ENCODE measurements at regions not wholly inside any gene's neighbourhood (a gene's known extent, or its start where the extent isn't known, plus 50 kb on each side); places are given as distances from the start of the nearest gene placed in this dataset.

GRCh38 chrX:14352511-14352910 is 176.8 kb upstream of the GLRA2 start:
- WGBS, 4 donors, result 68 to 87% (median 77%) methylated on average over 1 of the region's 1 CpG
- DNase-seq (no peak), ATAC-seq (no peak)
- TF ChIP-seq CTCF (IDR thresholded peaks at IDR 0.05) (no peak), POLR2A (IDR thresholded peaks at IDR 0.05) (no peak)
- no peaks in the 10 kb centered on the region for H3K36me3 ChIP-seq
- no peak overlapping the region for H3K27ac ChIP-seq
- intact Hi-C loops (cut with DNase I), result no loop called here
- no peaks in the 10 kb centered on the region for H3K4me1 ChIP-seq
- peaks cover 0 to 13% (median 0%) of the 10 kb centered on the region in 12 donors for H3K9me3 ChIP-seq
- no peaks in the 10 kb centered on the region for H3K27me3 ChIP-seq
- H3K4me3 ChIP-seq, result no peak overlapping the region

GRCh38 chrX:14351611-14352303 is 177.6 kb upstream of the GLRA2 start:
- no peaks in the 10 kb centered on the region for H3K27me3 ChIP-seq
- H3K9me3 ChIP-seq, result peaks cover 0 to 13% (median 0%) of the 10 kb centered on the region in 12 donors
- no peaks in the 10 kb centered on the region for H3K36me3 ChIP-seq
- TF ChIP-seq POLR2A (IDR thresholded peaks at IDR 0.05) (no peak), CTCF (IDR thresholded peaks at IDR 0.05) (no peak)
- DNase-seq (no peak), ATAC-seq (no peak)
- 26 to 40% (median 34%) methylated on average over 5 of the region's 5 CpGs for WGBS, 4 donors
- no peak overlapping the region for H3K27ac ChIP-seq
- H3K4me3 ChIP-seq, result no peak overlapping the region
- no peaks in the 10 kb centered on the region for H3K4me1 ChIP-seq
- intact Hi-C loops (cut with DNase I), result no loop called here

GRCh38 chrX:14347523-14347922 is 181.8 kb upstream of the GLRA2 start:
- Histone ChIP-seq H3K4me1 (no peaks in the 10 kb centered on the region), H3K27me3 (no peaks in the 10 kb centered on the region), H3K9me3 (peaks cover 0 to 13% (median 0%) of the 10 kb centered on the region in 12 donors), H3K27ac (no peak overlapping the region), H3K36me3 (no peaks in the 10 kb centered on the region), H3K4me3 (no peak overlapping the region)
- ATAC-seq (no peak), DNase-seq (no peak)
- intact Hi-C loops (cut with DNase I), result no loop called here
- TF ChIP-seq CTCF (IDR thresholded peaks at IDR 0.05) (no peak), POLR2A (IDR thresholded peaks at IDR 0.05) (no peak)

- TF ChIP-seq POLR2A (IDR thresholded peaks at IDR 0.05) (no peak), CTCF (IDR thresholded peaks at IDR 0.05) (peak in 1 of 12 donors; percentile 7)
- ATAC-seq (no peak), DNase-seq (no peak)
- Histone ChIP-seq H3K9me3 (peaks cover 0 to 9% (median 0%) of the 10 kb centered on the region in 12 donors), H3K27me3 (no peaks in the 10 kb centered on the region), H3K4me3 (no peak overlapping the region), H3K27ac (no peak overlapping the region), H3K36me3 (no peaks in the 10 kb centered on the region), H3K4me1 (no peaks in the 10 kb centered on the region)
- 28 to 55% (median 46%) methylated on average over 3 of the region's 3 CpGs for WGBS, 4 donors
- intact Hi-C loops (cut with DNase I), result no loop called here
These were observed 185.0 kb upstream of the GLRA2 start for GRCh38 chrX:14344172-14344940.

All from heart left ventricle (tissue), 16 donors.